ENCODE measurements at regions not wholly inside any gene's neighbourhood (a gene's known extent, or its start where the extent isn't known, plus 50 kb on each side); places are given as distances from the start of the nearest gene placed in this dataset.

DNA sequence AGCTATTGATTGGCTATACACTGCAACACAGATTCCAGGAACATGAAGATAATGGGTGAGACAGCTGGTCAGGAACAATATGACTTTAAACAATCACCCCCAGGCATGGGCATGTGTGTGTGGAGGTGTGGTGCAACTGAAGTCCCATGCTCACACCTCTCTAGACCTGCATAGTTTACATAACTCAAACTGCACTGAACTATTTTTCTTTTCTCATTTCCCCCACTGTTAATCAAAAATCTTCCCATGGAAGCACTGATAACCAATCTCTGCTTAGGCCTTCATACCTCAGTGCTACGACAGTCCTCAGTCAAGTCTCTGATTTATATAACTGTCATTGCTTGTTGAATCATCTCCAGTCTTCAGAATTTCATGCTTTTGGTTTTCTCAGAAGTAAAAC is 600.2 kb downstream of the NTRK3 start (continued):
- TF ChIP-seq, protein P1, sequence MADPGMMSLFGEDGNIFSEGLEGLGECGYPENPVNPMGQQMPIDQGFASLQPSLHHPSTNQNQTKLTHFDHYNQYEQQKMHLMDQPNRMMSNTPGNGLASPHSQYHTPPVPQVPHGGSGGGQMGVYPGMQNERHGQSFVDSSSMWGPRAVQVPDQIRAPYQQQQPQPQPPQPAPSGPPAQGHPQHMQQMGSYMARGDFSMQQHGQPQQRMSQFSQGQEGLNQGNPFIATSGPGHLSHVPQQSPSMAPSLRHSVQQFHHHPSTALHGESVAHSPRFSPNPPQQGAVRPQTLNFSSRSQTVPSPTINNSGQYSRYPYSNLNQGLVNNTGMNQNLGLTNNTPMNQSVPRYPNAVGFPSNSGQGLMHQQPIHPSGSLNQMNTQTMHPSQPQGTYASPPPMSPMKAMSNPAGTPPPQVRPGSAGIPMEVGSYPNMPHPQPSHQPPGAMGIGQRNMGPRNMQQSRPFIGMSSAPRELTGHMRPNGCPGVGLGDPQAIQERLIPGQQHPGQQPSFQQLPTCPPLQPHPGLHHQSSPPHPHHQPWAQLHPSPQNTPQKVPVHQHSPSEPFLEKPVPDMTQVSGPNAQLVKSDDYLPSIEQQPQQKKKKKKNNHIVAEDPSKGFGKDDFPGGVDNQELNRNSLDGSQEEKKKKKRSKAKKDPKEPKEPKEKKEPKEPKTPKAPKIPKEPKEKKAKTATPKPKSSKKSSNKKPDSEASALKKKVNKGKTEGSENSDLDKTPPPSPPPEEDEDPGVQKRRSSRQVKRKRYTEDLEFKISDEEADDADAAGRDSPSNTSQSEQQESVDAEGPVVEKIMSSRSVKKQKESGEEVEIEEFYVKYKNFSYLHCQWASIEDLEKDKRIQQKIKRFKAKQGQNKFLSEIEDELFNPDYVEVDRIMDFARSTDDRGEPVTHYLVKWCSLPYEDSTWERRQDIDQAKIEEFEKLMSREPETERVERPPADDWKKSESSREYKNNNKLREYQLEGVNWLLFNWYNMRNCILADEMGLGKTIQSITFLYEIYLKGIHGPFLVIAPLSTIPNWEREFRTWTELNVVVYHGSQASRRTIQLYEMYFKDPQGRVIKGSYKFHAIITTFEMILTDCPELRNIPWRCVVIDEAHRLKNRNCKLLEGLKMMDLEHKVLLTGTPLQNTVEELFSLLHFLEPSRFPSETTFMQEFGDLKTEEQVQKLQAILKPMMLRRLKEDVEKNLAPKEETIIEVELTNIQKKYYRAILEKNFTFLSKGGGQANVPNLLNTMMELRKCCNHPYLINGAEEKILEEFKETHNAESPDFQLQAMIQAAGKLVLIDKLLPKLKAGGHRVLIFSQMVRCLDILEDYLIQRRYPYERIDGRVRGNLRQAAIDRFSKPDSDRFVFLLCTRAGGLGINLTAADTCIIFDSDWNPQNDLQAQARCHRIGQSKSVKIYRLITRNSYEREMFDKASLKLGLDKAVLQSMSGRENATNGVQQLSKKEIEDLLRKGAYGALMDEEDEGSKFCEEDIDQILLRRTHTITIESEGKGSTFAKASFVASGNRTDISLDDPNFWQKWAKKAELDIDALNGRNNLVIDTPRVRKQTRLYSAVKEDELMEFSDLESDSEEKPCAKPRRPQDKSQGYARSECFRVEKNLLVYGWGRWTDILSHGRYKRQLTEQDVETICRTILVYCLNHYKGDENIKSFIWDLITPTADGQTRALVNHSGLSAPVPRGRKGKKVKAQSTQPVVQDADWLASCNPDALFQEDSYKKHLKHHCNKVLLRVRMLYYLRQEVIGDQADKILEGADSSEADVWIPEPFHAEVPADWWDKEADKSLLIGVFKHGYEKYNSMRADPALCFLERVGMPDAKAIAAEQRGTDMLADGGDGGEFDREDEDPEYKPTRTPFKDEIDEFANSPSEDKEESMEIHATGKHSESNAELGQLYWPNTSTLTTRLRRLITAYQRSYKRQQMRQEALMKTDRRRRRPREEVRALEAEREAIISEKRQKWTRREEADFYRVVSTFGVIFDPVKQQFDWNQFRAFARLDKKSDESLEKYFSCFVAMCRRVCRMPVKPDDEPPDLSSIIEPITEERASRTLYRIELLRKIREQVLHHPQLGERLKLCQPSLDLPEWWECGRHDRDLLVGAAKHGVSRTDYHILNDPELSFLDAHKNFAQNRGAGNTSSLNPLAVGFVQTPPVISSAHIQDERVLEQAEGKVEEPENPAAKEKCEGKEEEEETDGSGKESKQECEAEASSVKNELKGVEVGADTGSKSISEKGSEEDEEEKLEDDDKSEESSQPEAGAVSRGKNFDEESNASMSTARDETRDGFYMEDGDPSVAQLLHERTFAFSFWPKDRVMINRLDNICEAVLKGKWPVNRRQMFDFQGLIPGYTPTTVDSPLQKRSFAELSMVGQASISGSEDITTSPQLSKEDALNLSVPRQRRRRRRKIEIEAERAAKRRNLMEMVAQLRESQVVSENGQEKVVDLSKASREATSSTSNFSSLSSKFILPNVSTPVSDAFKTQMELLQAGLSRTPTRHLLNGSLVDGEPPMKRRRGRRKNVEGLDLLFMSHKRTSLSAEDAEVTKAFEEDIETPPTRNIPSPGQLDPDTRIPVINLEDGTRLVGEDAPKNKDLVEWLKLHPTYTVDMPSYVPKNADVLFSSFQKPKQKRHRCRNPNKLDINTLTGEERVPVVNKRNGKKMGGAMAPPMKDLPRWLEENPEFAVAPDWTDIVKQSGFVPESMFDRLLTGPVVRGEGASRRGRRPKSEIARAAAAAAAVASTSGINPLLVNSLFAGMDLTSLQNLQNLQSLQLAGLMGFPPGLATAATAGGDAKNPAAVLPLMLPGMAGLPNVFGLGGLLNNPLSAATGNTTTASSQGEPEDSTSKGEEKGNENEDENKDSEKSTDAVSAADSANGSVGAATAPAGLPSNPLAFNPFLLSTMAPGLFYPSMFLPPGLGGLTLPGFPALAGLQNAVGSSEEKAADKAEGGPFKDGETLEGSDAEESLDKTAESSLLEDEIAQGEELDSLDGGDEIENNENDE (IDR thresholded peaks at IDR 0.05; ENCODE audit: insufficient replicate concordance, low read length): no peak
- TF ChIP-seq POU5F1 (IDR thresholded peaks at IDR 0.05; ENCODE audit: low read depth, low read length) (no peak), KDM5A (IDR thresholded peaks at IDR 0.05; ENCODE audit: low read length) (no peak), TEAD4 (IDR thresholded peaks at IDR 0.05; ENCODE audit: low read depth, low read length) (no peak), POLR2AphosphoS5 (IDR thresholded peaks at IDR 0.05; ENCODE audit: low read depth, low read length) (no peak)
- TF ChIP-seq, protein P2, sequence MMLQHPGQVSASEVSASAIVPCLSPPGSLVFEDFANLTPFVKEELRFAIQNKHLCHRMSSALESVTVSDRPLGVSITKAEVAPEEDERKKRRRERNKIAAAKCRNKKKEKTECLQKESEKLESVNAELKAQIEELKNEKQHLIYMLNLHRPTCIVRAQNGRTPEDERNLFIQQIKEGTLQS (IDR thresholded peaks at IDR 0.05; ENCODE audit: insufficient read depth, low read depth, low read length): no peak
